Mucosa of rectum (tissue), 2 donors: ENCODE measurements at regions not wholly inside any gene's neighbourhood (a gene's known extent, or its start where the extent isn't known, plus 50 kb on each side); places are given as distances from the start of the nearest gene placed in this dataset.

Experiments used
- H3K27ac ChIP-seq, 2 donors: one replicate each; pipeline ENCODE4 v1.7.0; 2013; ENCODE audit warnings: inconsistent platforms in 2 of 2, low read depth in 2 of 2, low read length in 2 of 2
- H3K27me3 ChIP-seq, 2 donors: one replicate each; pipeline ENCODE4 v1.7.0; 2013; ENCODE audit warnings: low read length in 2 of 2; ENCODE audit not compliant: control insufficient read depth in 2 of 2, insufficient read depth in 2 of 2
- H3K36me3 ChIP-seq, 2 donors: one replicate each; pipeline ENCODE4 v1.7.0; 2013; ENCODE audit warnings: low read length in 2 of 2; ENCODE audit not compliant: control insufficient read depth in 2 of 2, insufficient read depth in 2 of 2
- H3K4me1 ChIP-seq, 2 donors: one replicate each; pipeline ENCODE4 v1.7.0; 2013; ENCODE audit warnings: low read length in 2 of 2, mild to moderate bottlenecking in 1 of 2; ENCODE audit not compliant: control insufficient read depth in 2 of 2, insufficient read depth in 2 of 2
- H3K4me3 ChIP-seq, 2 donors: one replicate each; pipeline ENCODE4 v1.7.0; 2013; ENCODE audit warnings: low read length in 2 of 2
- H3K9ac ChIP-seq, 2 donors: one replicate each; pipeline ENCODE4 v1.7.0; 2013; ENCODE audit warnings: low read length in 2 of 2, low read depth in 1 of 2, mild to moderate bottlenecking in 1 of 2
- H3K9me3 ChIP-seq, 2 donors: one replicate each; pipeline ENCODE4 v1.7.0; 2013; ENCODE audit warnings: low read length in 2 of 2; ENCODE audit not compliant: control insufficient read depth in 2 of 2
- donor health status: healthy.
- donor health status: Normal muscosa, but diverticular disease.

DNA sequence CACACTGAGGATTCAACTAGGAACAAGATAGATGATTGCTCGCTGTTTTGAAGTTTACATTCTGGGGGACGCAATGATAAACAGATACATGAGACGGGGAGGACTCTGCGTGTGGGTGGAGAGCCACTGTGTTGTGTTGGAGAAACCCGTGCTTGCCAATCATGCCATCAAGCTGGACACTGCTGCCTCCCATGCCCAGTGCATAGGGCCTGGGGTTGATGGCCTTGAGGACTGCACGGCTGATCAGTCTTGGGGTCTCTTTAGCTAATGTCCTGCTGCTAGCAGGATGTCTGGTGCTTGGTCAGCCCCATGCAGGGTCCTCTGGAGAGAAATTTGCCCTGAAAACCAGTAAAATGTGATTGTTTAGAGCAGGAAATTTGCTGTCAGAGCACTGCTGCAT lies 221.2 kb upstream of the B3GAT1 start:
- H3K36me3 ChIP-seq, result no peaks in the 10 kb centered on the region
- no peak overlapping the region for H3K27ac ChIP-seq
- H3K9me3 ChIP-seq, result no peaks in the 10 kb centered on the region
- no peaks in the 10 kb centered on the region for H3K4me1 ChIP-seq
- peaks cover 2 to 3% of the 10 kb centered on the region in 2 donors for H3K27me3 ChIP-seq
- no peak overlapping the region for H3K4me3 ChIP-seq
- H3K9ac ChIP-seq, result no peak overlapping the region

DNA sequence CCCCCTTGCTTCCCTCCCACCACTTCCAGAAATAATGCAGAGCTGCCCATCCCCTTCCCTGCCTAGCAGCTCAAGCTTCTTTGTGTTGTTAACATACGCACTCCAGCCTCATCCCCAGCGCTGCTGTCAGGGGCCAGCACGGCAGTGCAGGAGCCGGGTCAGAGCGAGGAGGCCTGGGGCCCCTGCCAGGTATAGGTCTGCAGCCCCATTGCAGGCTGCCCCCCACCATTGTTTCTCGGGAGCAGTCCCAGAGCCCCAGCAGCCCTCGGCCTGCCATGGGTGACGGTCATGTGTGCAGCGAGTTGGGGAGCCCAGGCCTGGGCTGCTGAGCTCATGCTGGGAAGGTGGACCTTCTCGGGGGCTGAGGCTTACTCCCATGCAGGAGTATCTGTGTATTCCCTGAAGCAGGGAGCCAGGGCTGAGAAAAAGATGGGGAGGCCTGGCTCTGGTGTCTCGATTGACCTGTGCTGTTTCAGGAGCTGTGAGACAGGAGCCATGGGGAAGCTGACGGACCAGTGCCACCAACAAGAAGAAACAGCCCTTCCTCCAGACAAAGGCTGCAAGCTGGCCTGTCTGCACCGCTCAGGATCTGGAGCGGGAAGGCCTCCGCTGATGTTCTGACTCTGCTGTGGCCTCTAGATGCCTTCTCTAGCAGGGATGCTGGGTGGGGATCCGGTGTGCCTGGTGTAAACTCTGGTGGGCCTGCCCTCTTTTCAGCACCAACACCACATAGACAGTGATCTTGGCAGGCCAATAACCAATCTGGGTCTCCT lies 220.5 kb upstream of the B3GAT1 start:
- Histone ChIP-seq H3K9me3 (no peaks in the 10 kb centered on the region), H3K36me3 (no peaks in the 10 kb centered on the region), H3K27me3 (peaks cover 3% of the 10 kb centered on the region in 2 donors), H3K4me1 (no peaks in the 10 kb centered on the region), H3K4me3 (no peak overlapping the region), H3K27ac (no peak overlapping the region), H3K9ac (no peak overlapping the region)

DNA sequence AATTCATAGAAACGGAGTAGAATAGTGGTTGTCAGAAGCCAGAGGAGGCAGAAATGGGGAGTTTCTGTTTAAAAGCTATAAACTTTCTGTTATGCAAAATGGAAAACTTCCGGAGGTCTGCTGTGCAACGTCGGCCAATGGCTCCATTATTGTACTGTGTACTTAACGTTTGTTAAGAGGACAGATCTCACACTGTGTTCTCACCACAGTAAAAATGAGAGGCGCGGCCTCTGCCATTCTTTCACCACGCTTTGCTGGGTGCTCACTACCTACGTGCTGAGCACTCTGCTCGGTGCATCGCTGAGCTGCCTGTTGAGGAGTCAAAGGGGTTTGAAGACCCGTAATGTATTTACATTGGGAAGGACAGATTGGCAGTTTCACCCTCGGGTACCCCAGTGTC lies 218.8 kb upstream of the B3GAT1 start:
- H3K27me3 ChIP-seq, result peaks cover 3% of the 10 kb centered on the region in 2 donors
- H3K9me3 ChIP-seq, result no peaks in the 10 kb centered on the region
- H3K27ac ChIP-seq, result no peak overlapping the region
- no peak overlapping the region for H3K4me3 ChIP-seq
- H3K4me1 ChIP-seq, result no peaks in the 10 kb centered on the region
- no peak overlapping the region for H3K9ac ChIP-seq
- no peaks in the 10 kb centered on the region for H3K36me3 ChIP-seq

DNA sequence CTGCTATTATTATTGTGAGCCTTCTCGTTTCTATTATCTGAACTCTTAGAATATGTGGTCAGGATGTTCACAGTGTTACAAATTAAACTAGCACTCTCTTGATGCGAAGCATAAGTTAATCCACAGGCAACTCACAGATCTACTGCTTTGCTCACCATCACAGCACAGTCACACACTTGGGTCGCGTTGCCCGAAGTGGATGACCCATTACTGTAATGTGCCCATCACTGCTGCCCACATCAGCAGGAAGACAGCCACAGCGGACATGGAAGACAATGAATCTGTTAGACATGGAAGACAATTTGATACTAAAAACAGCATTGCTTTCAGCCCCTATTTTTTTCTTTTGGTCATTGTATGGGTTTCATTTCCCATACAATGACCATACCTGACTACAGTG lies 216.4 kb upstream of the B3GAT1 start:
- Histone ChIP-seq H3K27ac (no peak overlapping the region), H3K9ac (no peak overlapping the region), H3K9me3 (no peaks in the 10 kb centered on the region), H3K36me3 (no peaks in the 10 kb centered on the region), H3K4me1 (no peaks in the 10 kb centered on the region), H3K4me3 (no peak overlapping the region), H3K27me3 (peaks cover 3 to 5% of the 10 kb centered on the region in 2 donors)

DNA sequence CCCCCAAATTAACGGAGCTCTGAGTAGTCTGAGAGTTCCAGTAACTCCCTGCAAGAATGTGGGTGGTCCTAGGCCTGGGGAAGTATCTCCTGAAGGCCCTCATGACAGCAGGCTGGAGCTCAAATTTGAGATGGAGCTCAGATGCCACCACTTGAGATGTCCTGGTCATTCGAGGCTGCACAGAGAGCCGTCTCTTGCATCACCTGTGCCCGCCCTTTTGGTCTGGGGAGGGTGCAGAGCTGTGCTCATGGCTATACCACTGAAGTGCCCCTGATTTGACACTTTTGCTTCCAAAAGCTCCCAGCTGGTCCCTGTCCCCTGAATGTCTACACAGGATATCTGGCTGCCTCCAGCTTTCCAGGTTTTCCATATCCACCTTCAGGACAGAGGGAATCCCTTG lies 214.0 kb upstream of the B3GAT1 start:
- H3K4me1 ChIP-seq, result no peaks in the 10 kb centered on the region
- H3K9ac ChIP-seq, result no peak overlapping the region
- no peaks in the 10 kb centered on the region for H3K36me3 ChIP-seq

DNA sequence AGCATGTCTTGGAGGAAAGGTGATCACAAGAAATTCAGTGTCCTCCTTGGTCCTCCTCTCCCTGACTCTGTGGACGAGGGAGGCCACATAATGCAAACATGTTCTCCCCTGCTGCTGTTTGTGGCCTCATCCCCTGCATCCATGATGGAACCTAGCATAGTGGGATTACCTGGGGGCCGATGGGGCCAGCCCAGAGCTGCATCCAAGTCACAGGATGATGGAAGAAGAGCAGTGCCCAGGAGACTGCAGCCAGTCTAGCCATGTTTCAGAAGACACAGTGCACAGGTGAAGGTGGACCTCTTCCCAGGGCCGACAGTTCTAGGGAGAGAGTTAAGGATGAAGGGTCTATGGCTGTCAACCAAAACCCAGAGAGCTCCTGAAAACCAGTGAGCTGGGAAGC lies 213.6 kb upstream of the B3GAT1 start:
- no peak overlapping the region for H3K4me3 ChIP-seq
- peaks cover 3 to 5% of the 10 kb centered on the region in 2 donors for H3K27me3 ChIP-seq
- no peaks in the 10 kb centered on the region for H3K36me3 ChIP-seq
- no peaks in the 10 kb centered on the region for H3K4me1 ChIP-seq
- H3K9me3 ChIP-seq, result no peaks in the 10 kb centered on the region
- no peak overlapping the region for H3K9ac ChIP-seq
- H3K27ac ChIP-seq, result no peak overlapping the region

More for the DNA sequence above, 214.0 kb upstream of the B3GAT1 start:
- no peaks in the 10 kb centered on the region for H3K9me3 ChIP-seq
- H3K27me3 ChIP-seq, result peaks cover 3 to 5% of the 10 kb centered on the region in 2 donors
- no peak overlapping the region for H3K27ac ChIP-seq
- no peak overlapping the region for H3K4me3 ChIP-seq

DNA sequence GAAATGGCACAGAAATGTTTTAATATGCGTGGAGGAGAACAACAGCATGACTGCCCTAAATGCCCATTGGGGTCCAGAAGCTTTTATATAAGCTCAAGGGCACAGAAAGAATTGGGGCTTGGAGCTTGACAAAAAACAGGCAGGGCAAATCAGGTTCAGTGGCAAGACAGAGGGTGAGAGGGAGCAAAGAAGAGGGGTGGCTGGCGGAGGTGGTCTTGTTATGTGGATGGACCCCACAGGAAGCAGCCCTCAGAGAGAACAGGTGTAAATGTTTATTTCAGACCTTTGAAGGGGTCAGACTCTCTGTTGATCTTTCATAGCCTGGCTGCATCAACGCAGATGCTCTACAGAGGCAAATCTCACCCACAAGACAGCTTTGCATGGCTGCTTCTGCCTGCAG lies 213.1 kb upstream of the B3GAT1 start:
- no peak overlapping the region for H3K9ac ChIP-seq
- H3K4me1 ChIP-seq, result no peaks in the 10 kb centered on the region
- no peaks in the 10 kb centered on the region for H3K9me3 ChIP-seq
- H3K27me3 ChIP-seq, result peaks cover 3 to 5% of the 10 kb centered on the region in 2 donors
- no peak overlapping the region for H3K4me3 ChIP-seq
- H3K36me3 ChIP-seq, result no peaks in the 10 kb centered on the region
- H3K27ac ChIP-seq, result no peak overlapping the region

DNA sequence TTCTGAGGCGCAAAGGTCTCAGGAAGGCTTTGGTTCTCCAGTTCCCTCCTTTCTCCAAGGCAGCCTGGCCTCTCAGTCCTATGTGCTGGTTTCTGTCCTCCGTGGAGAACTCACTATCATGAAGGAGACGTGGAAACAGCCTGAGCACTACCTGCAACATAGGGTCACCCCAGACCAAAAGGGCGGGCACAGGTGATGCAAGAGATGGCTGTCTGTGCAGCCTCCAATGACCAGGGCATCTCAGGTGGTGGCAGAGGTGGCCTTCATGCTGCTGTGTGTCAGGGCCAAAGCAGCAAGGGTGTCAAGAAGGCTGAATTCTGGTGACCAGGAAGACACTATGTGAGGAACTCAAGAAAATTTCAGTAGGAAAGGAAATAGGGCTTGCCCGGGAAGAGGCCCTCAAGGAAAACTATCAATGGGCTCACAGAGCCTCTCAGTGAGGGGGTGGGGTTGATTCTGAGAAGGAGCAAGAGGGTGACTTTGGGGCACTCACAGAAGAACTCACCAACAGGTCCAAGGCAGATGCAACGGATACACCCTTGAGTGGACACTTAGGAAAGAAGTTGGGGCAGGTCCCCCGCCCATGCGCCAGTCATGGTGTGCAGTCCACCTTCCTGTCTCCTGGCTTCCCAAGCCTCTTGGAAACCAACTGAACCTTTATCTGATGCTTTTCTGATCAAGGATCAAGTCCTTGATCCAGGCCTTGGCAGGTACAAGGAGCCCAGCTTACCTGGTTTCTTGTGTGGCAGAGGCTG lies 212.3 kb upstream of the B3GAT1 start:
- Histone ChIP-seq H3K36me3 (no peaks in the 10 kb centered on the region), H3K27me3 (peaks cover 3 to 5% of the 10 kb centered on the region in 2 donors), H3K9ac (no peak overlapping the region), H3K4me3 (no peak overlapping the region), H3K27ac (no peak overlapping the region), H3K9me3 (no peaks in the 10 kb centered on the region), H3K4me1 (no peaks in the 10 kb centered on the region)

DNA sequence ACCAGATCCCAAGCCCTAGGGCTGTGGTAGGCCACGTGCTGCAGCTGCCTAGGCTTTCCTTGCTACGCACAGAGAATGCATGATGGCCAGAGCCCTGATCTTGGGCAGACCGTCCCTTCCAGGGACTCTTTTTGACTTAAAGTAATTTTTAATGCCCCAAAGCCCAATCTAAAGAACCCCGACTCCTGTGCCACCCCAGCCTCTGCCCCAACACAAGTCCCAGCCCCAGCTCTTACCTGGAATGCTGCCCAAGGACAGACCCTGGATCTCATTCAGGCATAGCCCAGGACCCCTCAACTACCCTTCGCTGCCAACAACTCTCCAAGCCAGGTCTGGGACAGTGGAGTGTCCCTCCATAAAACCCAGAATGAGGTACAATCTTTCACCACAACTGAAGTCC lies 211.7 kb upstream of the B3GAT1 start:
- Histone ChIP-seq H3K27me3 (peaks cover 3 to 5% of the 10 kb centered on the region in 2 donors), H3K9me3 (no peaks in the 10 kb centered on the region), H3K4me1 (no peaks in the 10 kb centered on the region), H3K9ac (no peak overlapping the region), H3K27ac (no peak overlapping the region), H3K4me3 (no peak overlapping the region), H3K36me3 (no peaks in the 10 kb centered on the region)

DNA sequence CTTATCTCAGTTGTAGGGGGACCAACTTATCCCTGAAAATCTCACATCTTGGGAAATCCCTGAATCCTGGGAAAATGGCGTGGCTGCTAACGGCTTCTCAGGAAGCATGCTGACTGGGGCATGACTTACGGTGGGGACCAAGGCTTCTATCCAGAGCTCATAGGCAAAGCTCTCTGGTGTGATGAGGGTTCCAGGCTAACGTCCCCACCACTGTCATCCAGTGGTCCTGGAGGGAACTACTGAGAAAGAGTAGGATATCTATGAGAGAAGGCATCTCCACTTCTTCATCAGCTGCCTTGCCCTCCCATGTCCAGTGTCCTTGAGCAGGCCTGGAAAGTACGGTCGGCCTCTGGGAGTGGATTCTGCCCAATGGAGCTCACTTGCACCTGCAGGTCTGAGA lies 210.4 kb upstream of the B3GAT1 start:
- no peaks in the 10 kb centered on the region for H3K36me3 ChIP-seq

More for the DNA sequence above, 210.4 kb upstream of the B3GAT1 start:
- Histone ChIP-seq H3K9ac (no peak overlapping the region), H3K4me1 (no peaks in the 10 kb centered on the region), H3K4me3 (no peak overlapping the region), H3K27ac (no peak overlapping the region), H3K27me3 (peaks cover 2 to 3% of the 10 kb centered on the region in 2 donors), H3K9me3 (no peaks in the 10 kb centered on the region)
